ENCODE measurements at regions not wholly inside any gene's neighbourhood (a gene's known extent, or its start where the extent isn't known, plus 50 kb on each side); places are given as distances from the start of the nearest gene placed in this dataset.

- Histone ChIP-seq H3K4me1 (ENCODE audit: control insufficient read depth in 2 of 2, insufficient read depth in 2 of 2, low read length in 1 of 2) (no peaks in the 10 kb centered on the region), H3K27me3 (ENCODE audit: control insufficient read depth in 1 of 2, insufficient read depth in 2 of 2, low read length in 2 of 2) (no peaks in the 10 kb centered on the region), H3K27ac (ENCODE audit: low read depth in 2 of 2, low read length in 1 of 2) (no peak overlapping the region), H3K36me3 (ENCODE audit: control insufficient read depth in 2 of 2, insufficient read depth in 2 of 2, low read length in 1 of 2) (no peaks in the 10 kb centered on the region), H3K9me3 (ENCODE audit: control insufficient read depth in 2 of 2, insufficient read depth in 1 of 2, low read depth in 1 of 2, low read length in 1 of 2) (no peaks in the 10 kb centered on the region), H3K4me3 (ENCODE audit: low read depth in 1 of 2, low read length in 2 of 2) (no peak overlapping the region)
- 65 to 67% methylated on average over 8 of the region's 8 CpGs for WGBS, 2 donors
Measured at GRCh38 chr11:116507849-116508695, 264.7 kb downstream of the BUD13 start.

GRCh38 chr11:116507016-116507415 lies 265.8 kb downstream of the BUD13 start:
- H3K4me3 ChIP-seq (ENCODE audit: low read depth in 1 of 2, low read length in 2 of 2), result no peak overlapping the region
- 63 to 64% methylated on average over 4 of the region's 4 CpGs for WGBS, 2 donors
- no peaks in the 10 kb centered on the region for H3K27me3 ChIP-seq (ENCODE audit: control insufficient read depth in 1 of 2, insufficient read depth in 2 of 2, low read length in 2 of 2)
- H3K4me1 ChIP-seq (ENCODE audit: control insufficient read depth in 2 of 2, insufficient read depth in 2 of 2, low read length in 1 of 2), result no peaks in the 10 kb centered on the region
- H3K9me3 ChIP-seq (ENCODE audit: control insufficient read depth in 2 of 2, insufficient read depth in 1 of 2, low read depth in 1 of 2, low read length in 1 of 2), result no peaks in the 10 kb centered on the region
- no peak overlapping the region for H3K27ac ChIP-seq (ENCODE audit: low read depth in 2 of 2, low read length in 1 of 2)
- H3K36me3 ChIP-seq (ENCODE audit: control insufficient read depth in 2 of 2, insufficient read depth in 2 of 2, low read length in 1 of 2), result no peaks in the 10 kb centered on the region

- no peaks in the 10 kb centered on the region for H3K4me1 ChIP-seq (ENCODE audit: control insufficient read depth in 2 of 2, insufficient read depth in 2 of 2, low read length in 1 of 2)
- no peaks in the 10 kb centered on the region for H3K9me3 ChIP-seq (ENCODE audit: control insufficient read depth in 2 of 2, insufficient read depth in 1 of 2, low read depth in 1 of 2, low read length in 1 of 2)
- H3K27ac ChIP-seq (ENCODE audit: low read depth in 2 of 2, low read length in 1 of 2), result no peak overlapping the region
- 71 to 76% methylated on average over 6 of the region's 6 CpGs for WGBS, 2 donors
- no peak overlapping the region for H3K4me3 ChIP-seq (ENCODE audit: low read depth in 1 of 2, low read length in 2 of 2)
- no peaks in the 10 kb centered on the region for H3K36me3 ChIP-seq (ENCODE audit: control insufficient read depth in 2 of 2, insufficient read depth in 2 of 2, low read length in 1 of 2)
- H3K27me3 ChIP-seq (ENCODE audit: control insufficient read depth in 1 of 2, insufficient read depth in 2 of 2, low read length in 2 of 2), result no peaks in the 10 kb centered on the region
Measured at GRCh38 chr11:116506263-116506825, 266.4 kb downstream of the BUD13 start.

GRCh38 chr11:116505298-116506262 lies 267.2 kb downstream of the BUD13 start:
- no peaks in the 10 kb centered on the region for H3K36me3 ChIP-seq (ENCODE audit: control insufficient read depth in 2 of 2, insufficient read depth in 2 of 2, low read length in 1 of 2)
- H3K4me3 ChIP-seq (ENCODE audit: low read depth in 1 of 2, low read length in 2 of 2), result no peak overlapping the region
- no peaks in the 10 kb centered on the region for H3K27me3 ChIP-seq (ENCODE audit: control insufficient read depth in 1 of 2, insufficient read depth in 2 of 2, low read length in 2 of 2)
- 62 to 67% methylated on average over 12 of the region's 12 CpGs for WGBS, 2 donors
- no peak overlapping the region for H3K27ac ChIP-seq (ENCODE audit: low read depth in 2 of 2, low read length in 1 of 2)
- no peaks in the 10 kb centered on the region for H3K9me3 ChIP-seq (ENCODE audit: control insufficient read depth in 2 of 2, insufficient read depth in 1 of 2, low read depth in 1 of 2, low read length in 1 of 2)
- no peaks in the 10 kb centered on the region for H3K4me1 ChIP-seq (ENCODE audit: control insufficient read depth in 2 of 2, insufficient read depth in 2 of 2, low read length in 1 of 2)

GRCh38 chr11:116504541-116505297 lies 268.1 kb downstream of the BUD13 start:
- no peaks in the 10 kb centered on the region for H3K27me3 ChIP-seq (ENCODE audit: control insufficient read depth in 1 of 2, insufficient read depth in 2 of 2, low read length in 2 of 2)
- H3K27ac ChIP-seq (ENCODE audit: low read depth in 2 of 2, low read length in 1 of 2), result no peak overlapping the region
- H3K4me1 ChIP-seq (ENCODE audit: control insufficient read depth in 2 of 2, insufficient read depth in 2 of 2, low read length in 1 of 2), result no peaks in the 10 kb centered on the region
- no peak overlapping the region for H3K4me3 ChIP-seq (ENCODE audit: low read depth in 1 of 2, low read length in 2 of 2)
- WGBS, 2 donors, result 63 to 67% methylated on average over 15 of the region's 15 CpGs
- no peaks in the 10 kb centered on the region for H3K9me3 ChIP-seq (ENCODE audit: control insufficient read depth in 2 of 2, insufficient read depth in 1 of 2, low read depth in 1 of 2, low read length in 1 of 2)
- no peaks in the 10 kb centered on the region for H3K36me3 ChIP-seq (ENCODE audit: control insufficient read depth in 2 of 2, insufficient read depth in 2 of 2, low read length in 1 of 2)

- Histone ChIP-seq H3K4me1 (ENCODE audit: control insufficient read depth in 2 of 2, insufficient read depth in 2 of 2, low read length in 1 of 2) (no peaks in the 10 kb centered on the region), H3K27ac (ENCODE audit: low read depth in 2 of 2, low read length in 1 of 2) (no peak overlapping the region), H3K27me3 (ENCODE audit: control insufficient read depth in 1 of 2, insufficient read depth in 2 of 2, low read length in 2 of 2) (no peaks in the 10 kb centered on the region), H3K9me3 (ENCODE audit: control insufficient read depth in 2 of 2, insufficient read depth in 1 of 2, low read depth in 1 of 2, low read length in 1 of 2) (no peaks in the 10 kb centered on the region), H3K36me3 (ENCODE audit: control insufficient read depth in 2 of 2, insufficient read depth in 2 of 2, low read length in 1 of 2) (no peaks in the 10 kb centered on the region), H3K4me3 (ENCODE audit: low read depth in 1 of 2, low read length in 2 of 2) (no peak overlapping the region)
- WGBS, 2 donors, result 88 to 89% methylated on average over 10 of the region's 10 CpGs
Measured at GRCh38 chr11:116503216-116504160, 269.3 kb downstream of the BUD13 start.

- H3K4me1 ChIP-seq (ENCODE audit: control insufficient read depth in 2 of 2, insufficient read depth in 2 of 2, low read length in 1 of 2), result no peaks in the 10 kb centered on the region
- 78 to 83% methylated on average over 6 of the region's 6 CpGs for WGBS, 2 donors
- H3K4me3 ChIP-seq (ENCODE audit: low read depth in 1 of 2, low read length in 2 of 2), result no peak overlapping the region
- H3K9me3 ChIP-seq (ENCODE audit: control insufficient read depth in 2 of 2, insufficient read depth in 1 of 2, low read depth in 1 of 2, low read length in 1 of 2), result no peaks in the 10 kb centered on the region
- no peak overlapping the region for H3K27ac ChIP-seq (ENCODE audit: low read depth in 2 of 2, low read length in 1 of 2)
- no peaks in the 10 kb centered on the region for H3K27me3 ChIP-seq (ENCODE audit: control insufficient read depth in 1 of 2, insufficient read depth in 2 of 2, low read length in 2 of 2)
- H3K36me3 ChIP-seq (ENCODE audit: control insufficient read depth in 2 of 2, insufficient read depth in 2 of 2, low read length in 1 of 2), result no peaks in the 10 kb centered on the region
Measured at GRCh38 chr11:116502641-116503061, 270.1 kb downstream of the BUD13 start.

GRCh38 chr11:116501728-116502127 lies 271.1 kb downstream of the BUD13 start:
- Histone ChIP-seq H3K27me3 (ENCODE audit: control insufficient read depth in 1 of 2, insufficient read depth in 2 of 2, low read length in 2 of 2) (no peaks in the 10 kb centered on the region), H3K9me3 (ENCODE audit: control insufficient read depth in 2 of 2, insufficient read depth in 1 of 2, low read depth in 1 of 2, low read length in 1 of 2) (no peaks in the 10 kb centered on the region), H3K27ac (ENCODE audit: low read depth in 2 of 2, low read length in 1 of 2) (no peak overlapping the region), H3K4me1 (ENCODE audit: control insufficient read depth in 2 of 2, insufficient read depth in 2 of 2, low read length in 1 of 2) (no peaks in the 10 kb centered on the region), H3K36me3 (ENCODE audit: control insufficient read depth in 2 of 2, insufficient read depth in 2 of 2, low read length in 1 of 2) (no peaks in the 10 kb centered on the region), H3K4me3 (ENCODE audit: low read depth in 1 of 2, low read length in 2 of 2) (no peak overlapping the region)
- WGBS, 2 donors, result 60 to 68% methylated on average over 7 of the region's 7 CpGs
